ENCODE measurements at regions not wholly inside any gene's neighbourhood (a gene's known extent, or its start where the extent isn't known, plus 50 kb on each side); places are given as distances from the start of the nearest gene placed in this dataset.

GRCh38 chr13:64716936-64717335 lies 2513.2 kb downstream of the PCDH9 start:
- intact Hi-C loops (cut with micrococcal nuclease; ENCODE audit: unreplicated experiment) (no loop called here), in situ Hi-C loops (cut with MboI) (loop anchor here (10.0 kb wide), 1 partner anchor 58 kb away; no protein-coding TSS in a partner anchor)
- H3K9ac ChIP-seq (ENCODE audit: control insufficient read depth, insufficient read depth, low read length) = no peak overlapping the region
- POLR2A ChIA-PET = no interaction called here
- H3K27ac ChIP-seq (ENCODE audit: control insufficient read depth, insufficient read depth) = no peak overlapping the region
- no peak overlapping the region for H2AFZ ChIP-seq (ENCODE audit: control insufficient read depth, low read depth, low read length)
- RAD21 ChIA-PET (ENCODE audit: unreplicated experiment) = no interaction called here
- H3K79me2 ChIP-seq (ENCODE audit: control insufficient read depth, insufficient read depth, low read length) = no peaks in the 10 kb centered on the region
- DNase-seq (ENCODE audit: low read depth, low spot score) (no peak), ATAC-seq (peak; percentile 63), FAIRE-seq (no peak)
- no peaks in the 10 kb centered on the region for H4K20me1 ChIP-seq (ENCODE audit: control insufficient read depth, insufficient read depth)
- H3K4me2 ChIP-seq (ENCODE audit: control insufficient read depth, insufficient read depth) = no peak overlapping the region
- H3K36me3 ChIP-seq (ENCODE audit: control insufficient read depth in 2 of 2, insufficient read depth in 2 of 2, low read length in 1 of 2) = no peaks in the 10 kb centered on the region
- no TSS peak for BruUV-seq (replicated peaks)
- 0% methylated on average over 2 of the region's 2 CpGs for WGBS (ENCODE audit: insufficient coverage, insufficient replicate concordance, low lambda C conversion rate, missing lambda C conversion rate)
- no peaks in the 10 kb centered on the region for H3K9me3 ChIP-seq (replicated peaks; ENCODE audit: control insufficient read depth, insufficient read depth, low read length)
- H3K4me1 ChIP-seq (ENCODE audit: control insufficient read depth, insufficient read depth, low read length) = no peaks in the 10 kb centered on the region
- H3K4me3 ChIP-seq = no peak overlapping the region
- CTCF ChIA-PET = no interaction called here
- TF ChIP-seq SPI1 (IDR thresholded peaks at IDR 0.05; ENCODE audit: borderline replicate concordance, insufficient read depth, low read depth, low read length) (0 out of 2 replicates have a peak, but pooled peaks have one; percentile 26), HDAC2 (IDR thresholded peaks at IDR 0.05) (no peak), SP1 (IDR thresholded peaks at IDR 0.05; ENCODE audit: low read depth, low read length) (no peak), RBBP5 (conservative IDR thresholded peaks at IDR 0.05) (no peak), ASH2L (IDR thresholded peaks at IDR 0.05; ENCODE audit: borderline replicate concordance, low read depth) (no peak), DPF2 (IDR thresholded peaks at IDR 0.05) (no peak), IKZF1 (conservative IDR thresholded peaks at IDR 0.05) (0 out of 2 replicates have a peak, but pooled peaks have one; percentile 18), ZBTB40 (IDR thresholded peaks at IDR 0.05; ENCODE audit: borderline replicate concordance) (no peak), TCF3 (IDR thresholded peaks at IDR 0.05; ENCODE audit: borderline replicate concordance, insufficient read depth, low read depth, low read length) (no peak), POU2F2 (IDR thresholded peaks at IDR 0.05; ENCODE audit: borderline replicate concordance, low read depth, low read length) (no peak), POLR2A (IDR thresholded peaks at IDR 0.05; ENCODE audit: low read depth, low read length) (no peak), SMAD1 (IDR thresholded peaks at IDR 0.05; ENCODE audit: low read depth, partially characterized antibody) (no peak)
- H3K27me3 ChIP-seq (replicated peaks in 1 of 2; ENCODE audit: control insufficient read depth in 2 of 2, insufficient read depth in 2 of 2, low read length in 1 of 2) = no peaks in the 10 kb centered on the region
- SMC1A ChIA-PET (ENCODE audit: uncharacterized antibody, unreplicated experiment) = no interaction called here
